HG03439 (cell line): ENCODE measurements at regions not wholly inside any gene's neighbourhood (a gene's known extent, or its start where the extent isn't known, plus 50 kb on each side); places are given as distances from the start of the nearest gene placed in this dataset.

ENCODE experiments used
- ATAC-seq: cut with Tn5 transposase; IDR thresholded peaks from one replicate; pipeline ENCODE4 v1.9.1; 2021; ENCODE audit warnings: mild to moderate bottlenecking, moderate library complexity; ENCODE audit not compliant: unreplicated experiment

DNA sequence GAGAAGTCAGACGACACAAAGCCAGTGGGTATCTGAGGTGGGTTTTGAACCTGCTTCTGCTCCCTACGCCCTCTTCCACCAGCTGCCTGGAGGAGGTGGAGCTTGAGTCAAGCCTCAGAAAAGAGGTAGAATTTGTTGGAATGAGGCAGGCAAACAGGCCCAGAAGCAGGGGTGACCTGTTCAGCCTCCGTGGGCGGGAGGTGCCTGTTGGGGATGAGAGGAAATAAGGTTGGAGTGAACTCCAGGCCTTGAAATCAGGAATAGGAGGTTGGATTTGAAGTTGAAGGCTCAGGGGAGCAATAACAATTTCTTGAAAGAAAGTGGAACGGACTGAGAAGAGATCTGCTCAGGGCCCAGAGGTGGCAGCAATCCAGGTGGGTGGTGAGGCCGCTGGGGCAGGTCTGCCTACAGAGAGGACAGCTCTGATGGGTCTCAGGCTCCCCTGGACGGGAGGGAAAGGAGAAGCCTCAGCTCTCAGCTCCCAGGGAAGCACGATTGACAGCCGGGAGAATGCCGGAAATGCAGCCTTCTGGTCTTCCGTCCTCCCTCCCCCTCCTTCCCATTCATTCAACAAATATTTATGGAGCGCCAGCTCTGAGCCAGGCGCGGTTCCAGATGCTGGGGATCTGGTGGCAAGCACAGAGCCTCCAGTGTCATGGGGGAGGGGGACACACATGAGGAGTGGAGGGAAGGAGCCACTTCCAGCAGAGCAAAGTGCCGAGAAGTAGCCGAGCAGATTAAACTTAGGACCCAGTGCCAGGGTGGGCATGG lies 61.9 kb upstream of the CIBAR2 start:
- ATAC-seq = no peak

DNA sequence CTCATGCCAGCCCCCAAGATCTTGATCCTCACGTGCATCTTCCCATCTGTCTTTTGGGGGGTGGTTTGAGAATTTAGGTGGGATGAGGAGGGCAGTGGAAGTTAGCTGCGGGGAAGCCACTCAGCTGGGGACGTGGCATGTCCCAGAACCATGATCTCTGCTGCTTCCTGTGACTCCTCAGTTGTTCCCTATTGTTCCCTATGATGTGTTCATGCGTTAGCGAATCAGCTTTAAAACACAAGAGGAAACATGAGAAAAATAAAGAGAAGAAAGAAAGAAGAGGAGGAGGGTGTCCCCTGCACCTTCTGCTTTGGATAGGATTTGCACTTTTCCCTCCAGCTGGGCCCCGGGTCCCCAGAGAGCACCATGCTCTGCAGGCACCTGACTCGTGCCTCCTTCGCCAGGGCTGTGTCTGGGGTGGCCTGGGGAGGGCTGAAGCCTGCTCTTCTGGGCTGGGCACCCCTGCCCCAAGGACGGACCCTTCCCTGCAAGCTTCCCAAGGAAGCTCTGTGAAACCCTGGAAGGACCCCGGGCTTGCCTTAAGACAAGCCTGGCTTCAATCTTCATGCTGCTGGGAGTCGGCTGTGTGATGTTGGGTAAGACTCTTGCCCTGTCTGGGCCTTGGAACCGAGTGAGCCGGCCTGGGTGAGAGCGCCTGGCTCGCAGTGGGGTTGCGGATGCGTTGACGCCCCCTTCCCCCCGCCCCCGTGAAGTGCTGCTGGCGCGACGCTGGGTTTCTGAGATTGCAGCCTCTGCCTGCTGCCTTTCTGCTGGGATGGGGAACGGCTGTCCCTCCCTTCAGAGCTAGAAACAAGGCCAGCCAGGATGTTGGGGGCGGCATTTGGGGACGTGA lies 62.8 kb upstream of the CIBAR2 start:
- ATAC-seq = no peak

DNA sequence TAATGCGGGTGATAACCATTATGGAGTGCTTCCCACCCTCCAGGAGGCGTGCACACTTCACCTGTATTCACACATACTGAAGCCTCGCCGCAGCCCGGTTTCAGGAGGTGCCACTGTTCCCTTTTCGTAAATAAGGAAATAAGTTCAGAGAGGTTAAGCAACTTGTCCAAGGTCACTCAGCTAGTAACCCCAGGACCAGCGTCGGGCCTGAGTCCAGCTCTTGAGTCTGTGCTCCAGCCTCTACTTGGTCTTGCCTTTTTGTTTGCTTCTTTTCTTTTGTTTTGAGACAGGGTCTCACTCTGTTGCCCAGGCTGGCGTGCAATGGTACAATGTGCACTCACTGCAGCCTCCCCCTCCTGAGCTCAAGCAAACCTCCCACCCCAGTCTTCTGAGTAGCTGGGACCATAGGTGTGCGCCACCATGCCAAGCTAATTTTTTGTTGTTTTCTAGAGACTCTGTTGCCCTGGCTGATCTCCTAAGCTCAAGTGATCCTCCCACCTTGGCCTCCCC lies 63.5 kb upstream of the CIBAR2 start:
- no peak for ATAC-seq

DNA sequence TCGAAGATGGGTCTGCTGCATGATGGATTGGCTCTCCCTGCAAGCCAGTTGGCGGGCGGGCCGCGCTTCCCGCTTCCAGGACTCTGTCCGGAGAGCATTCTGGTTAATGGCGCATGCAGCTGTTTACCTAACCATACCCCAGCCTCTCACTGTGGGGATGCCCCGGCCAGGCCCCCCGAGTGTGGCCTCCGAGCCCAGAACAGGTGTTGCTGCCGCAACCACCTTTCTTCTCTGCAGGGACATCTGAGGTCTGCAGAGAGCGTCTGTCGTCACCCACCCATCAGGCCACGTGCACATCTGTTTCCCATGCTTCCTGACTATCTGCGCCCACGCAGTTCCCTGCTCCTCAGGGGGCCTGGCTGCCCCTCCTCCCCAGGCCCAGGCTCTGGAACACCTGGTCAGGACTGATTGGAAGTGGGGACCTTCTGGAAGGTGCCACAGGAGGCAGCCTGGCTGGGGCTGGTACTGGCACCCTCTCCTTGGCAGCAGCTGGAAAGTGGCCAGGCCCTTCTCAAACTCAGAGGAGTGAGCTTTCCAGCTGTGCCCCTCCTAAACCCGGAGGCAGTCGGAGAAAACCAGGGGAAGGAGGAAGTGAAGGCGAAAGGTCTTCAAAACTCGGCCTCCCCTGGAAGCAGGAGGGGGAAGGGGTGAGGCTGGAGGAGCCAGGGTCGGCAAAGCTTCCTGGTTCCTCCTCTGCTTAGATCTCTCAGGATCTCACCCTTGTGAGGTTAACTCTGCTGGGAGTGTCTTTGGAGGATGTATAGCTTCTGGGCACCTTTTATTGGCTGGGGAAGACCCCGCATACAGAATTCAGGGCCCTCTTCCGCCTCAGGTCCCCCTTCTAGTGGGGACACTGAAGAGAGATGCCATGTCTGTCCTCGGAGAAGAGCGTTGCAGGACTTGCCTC lies 64.5 kb upstream of the CIBAR2 start:
- no peak for ATAC-seq

DNA sequence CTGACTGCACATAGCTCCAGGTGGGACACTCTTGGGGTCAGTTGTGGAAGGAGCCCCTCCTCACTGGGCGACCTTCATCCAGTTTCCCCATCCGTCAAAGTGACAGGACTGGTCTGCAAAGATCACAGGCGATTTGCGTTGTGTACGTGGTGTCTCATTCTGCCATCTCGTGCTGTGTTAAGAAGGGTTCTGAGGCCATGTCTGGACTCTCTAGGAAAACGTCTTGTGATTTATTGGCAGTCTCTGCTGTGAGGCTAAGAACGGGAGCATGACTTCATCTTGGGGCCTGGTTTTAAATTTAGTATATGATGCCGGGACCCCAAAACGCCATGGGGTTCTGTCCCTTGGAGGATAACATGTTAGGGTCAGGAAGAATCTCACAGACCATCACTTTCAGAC lies 65.2 kb upstream of the CIBAR2 start:
- no peak for ATAC-seq

DNA sequence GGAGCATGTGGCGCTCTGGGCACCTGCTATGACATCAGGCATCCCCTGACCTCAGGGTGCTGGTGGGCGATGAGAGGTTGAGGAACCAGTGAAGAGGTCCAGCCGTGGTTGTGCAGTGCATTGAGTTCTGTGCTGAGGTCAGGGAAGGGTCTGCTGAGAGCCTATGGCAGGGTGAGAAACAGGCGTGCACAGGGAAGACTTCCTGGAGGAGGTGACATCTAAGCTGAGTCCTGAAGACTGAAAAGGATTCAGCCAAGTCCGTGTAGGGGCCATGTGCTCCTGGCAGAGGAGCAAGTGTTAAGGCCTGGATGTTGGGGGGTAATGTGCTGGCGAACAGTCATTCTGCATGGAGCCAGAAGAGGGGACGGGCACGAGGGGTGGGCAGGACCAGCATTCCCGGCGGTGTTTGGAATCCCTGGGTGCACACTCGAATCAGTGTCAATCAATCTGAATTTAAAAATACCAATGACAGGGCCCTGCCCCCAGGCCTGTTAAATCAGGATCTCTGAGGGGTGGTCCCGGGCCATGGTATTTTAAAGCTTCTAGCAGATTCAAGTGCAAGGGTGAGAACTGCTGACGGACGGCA lies 65.8 kb upstream of the CIBAR2 start:
- ATAC-seq = no peak

DNA sequence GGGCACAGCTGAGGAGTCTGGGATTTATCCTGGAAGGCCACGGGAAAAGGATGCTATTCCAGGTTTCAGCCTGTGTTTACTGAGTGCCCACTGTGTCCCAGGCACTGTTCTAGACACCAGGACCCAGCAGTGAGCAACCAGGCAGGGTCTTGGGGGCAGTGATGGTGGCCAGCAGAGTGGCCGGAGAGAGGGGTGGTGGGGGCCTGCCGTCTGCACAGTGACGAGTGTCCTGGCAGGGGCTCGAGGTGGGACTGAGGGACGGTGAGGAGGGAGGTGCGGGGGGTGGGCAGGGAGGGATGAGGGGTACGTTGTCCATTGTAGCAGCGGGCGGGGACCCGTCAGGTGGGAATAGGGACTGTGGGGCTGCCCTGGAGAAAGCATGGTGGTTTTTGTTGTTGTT lies 66.3 kb upstream of the CIBAR2 start:
- ATAC-seq = no peak

DNA sequence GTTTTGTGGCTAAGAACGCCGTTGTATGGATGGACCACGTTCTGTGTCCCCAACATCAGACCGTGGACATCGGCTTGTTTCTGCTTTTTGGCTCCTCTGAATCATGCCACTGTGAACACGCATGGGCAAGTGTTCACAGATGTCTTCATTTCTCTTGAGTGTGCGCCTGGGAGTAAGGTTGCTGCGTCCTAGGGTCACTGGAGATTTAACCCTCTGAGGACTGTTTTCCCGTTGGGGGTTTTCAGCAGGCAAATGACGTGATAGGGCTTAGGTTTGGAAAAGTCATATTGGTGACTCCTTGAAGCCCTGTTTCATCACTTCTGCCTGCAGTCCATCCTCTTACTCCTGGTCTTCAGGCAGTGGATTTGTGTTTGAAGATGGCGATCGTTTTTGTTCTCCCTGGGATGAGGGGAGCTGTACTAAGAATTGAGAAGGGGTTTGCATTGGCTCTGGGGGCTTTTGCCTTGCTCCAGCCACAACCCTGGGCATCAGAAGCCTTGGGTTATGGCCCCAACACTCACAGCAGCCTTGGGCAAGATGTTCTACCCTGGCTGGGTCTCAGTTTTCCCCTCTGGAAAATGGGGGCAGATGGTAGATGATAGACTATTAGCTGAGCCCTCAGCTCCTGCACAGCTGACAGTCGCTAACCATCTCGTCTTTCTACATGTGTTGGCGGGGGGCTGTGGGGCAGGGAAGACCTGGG lies 67.2 kb upstream of the CIBAR2 start:
- ATAC-seq = no peak

DNA sequence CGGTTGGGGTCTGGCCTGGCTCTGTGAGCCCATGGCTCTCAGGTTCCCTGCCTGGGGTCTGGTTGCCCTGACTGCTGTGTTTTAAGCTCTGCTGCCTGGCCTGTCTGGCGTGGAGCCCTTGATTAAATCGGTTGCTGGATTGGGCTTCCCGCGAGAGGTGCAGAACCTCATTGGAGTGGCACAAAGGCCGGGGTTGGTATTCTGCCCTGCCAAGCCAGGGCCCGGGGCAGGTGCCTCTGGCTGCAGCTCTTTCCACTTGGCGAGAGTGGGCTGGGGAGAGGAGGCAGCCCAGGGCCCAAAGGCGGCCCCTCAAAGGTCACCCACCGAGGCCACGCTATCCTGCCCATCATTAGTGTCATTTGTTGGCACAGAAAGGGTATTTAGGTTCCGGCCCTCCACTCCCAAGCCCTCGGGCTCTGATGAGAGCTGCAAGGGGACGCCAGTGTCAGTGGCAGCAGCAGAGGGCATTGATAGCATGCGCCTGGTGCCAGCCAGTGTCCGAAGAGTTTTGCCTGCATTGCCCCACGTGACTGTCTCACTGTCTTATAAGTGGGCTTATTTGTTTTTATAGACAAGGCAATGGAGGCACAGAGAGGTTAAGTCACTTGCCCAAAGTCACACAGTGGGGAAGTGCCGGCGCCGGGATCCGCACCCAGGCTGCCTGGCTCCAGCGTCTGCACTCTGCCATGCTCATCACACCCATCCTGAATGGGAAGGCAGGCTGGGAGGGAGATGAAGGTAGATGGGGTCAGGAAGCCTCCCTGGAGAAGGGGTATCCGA lies 68.0 kb upstream of the CIBAR2 start:
- no peak for ATAC-seq

DNA sequence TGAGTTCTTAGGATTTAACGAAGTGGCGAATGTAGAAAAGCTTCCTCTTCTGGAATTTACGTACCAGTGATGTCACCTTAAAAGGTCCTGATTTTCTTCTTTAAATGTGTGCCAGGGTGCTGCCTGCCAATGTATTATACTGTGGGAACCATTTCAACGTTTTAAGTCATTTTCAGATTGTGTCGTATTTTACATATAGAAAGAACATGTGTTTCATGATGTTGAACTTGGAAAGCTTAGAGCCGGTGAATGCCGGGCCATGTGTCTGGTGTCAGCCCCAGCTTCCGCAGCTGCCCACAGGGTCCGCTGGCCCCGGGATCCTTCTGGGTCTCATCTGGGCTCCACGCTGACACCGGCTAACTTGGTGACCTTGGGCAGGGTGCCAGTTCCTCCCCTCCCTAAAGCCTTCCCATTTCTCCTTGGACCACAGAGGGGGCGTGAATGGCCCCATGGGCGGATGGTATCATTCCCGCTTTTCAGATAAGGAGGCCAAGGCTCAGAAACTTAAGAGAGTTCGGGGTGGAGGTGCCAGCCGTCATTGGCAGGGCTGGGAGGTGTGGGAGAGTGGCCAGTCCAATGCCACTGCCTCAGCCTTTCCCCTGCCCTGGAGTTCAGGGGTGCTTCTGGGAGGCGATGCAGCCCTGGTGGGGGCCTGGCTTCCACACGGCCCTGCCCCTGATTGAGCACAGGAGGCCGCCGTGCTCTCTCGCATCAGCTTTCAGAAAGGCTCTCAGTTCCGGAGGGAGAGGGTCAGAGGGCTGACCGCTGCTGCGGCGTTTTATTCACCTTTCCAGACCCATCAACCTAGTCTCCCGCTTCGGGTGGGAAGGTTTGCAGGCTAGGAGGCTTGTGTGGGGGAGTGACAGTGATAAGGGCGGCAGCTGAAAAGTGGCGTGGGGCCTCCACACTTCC lies 68.8 kb upstream of the CIBAR2 start:
- no peak for ATAC-seq

DNA sequence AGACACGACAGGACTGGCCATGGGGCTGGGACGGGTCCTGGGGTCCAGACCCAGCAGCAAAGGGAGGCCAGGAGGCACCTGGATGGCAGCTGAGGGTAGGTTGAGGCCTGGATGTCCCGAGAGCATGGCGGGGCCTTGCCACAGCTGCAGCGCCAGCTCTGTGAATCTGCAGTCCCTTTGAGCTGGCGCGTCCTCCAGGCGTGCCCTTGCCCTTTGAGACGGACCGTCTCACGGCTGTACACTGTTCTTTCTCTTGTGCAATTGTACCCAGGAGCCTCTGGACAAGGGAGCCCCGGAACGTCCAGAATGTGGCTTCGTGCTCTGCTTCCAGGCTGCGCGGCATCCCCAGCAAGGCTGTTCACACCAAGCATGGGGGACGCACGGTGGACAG lies 69.5 kb upstream of the CIBAR2 start:
- ATAC-seq = no peak

DNA sequence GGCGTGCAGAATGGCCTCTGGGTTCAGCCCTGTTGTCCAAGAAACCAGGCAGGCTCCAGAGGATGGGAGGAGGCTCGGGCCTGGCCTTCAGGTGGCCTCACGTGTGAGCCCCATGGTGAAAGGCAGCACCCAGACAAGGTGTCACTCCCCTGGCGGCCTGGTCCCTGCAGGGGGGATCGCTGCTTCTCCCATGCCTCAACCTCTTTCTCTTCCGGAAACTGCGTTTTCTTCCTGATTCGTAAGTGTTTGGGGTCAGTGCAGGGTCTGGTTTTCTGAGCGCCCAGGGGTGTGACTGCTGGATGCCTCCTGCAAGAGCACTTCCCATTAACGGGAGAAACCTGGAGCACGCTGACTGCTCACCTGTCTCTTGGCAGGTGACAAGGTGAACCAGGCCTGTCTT lies 70.0 kb upstream of the CIBAR2 start:
- no peak for ATAC-seq

DNA sequence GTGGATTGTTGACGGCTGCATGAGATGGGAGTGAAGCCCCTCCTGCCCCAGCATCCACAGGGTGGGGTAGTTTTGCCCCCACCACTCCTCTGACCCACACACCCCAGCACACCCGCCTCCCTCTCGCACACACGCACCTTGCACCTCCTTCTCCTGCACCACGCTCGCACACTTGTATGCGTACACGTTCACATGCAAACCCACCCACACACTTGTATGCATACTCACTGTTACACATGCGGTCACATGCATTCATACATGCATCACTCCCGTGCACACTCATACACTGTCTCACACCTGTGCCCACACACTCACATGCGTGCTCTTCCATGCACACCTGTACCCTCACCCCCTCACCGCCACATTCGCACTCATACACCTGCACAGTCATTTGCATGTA lies 70.5 kb upstream of the CIBAR2 start:
- ATAC-seq = no peak

DNA sequence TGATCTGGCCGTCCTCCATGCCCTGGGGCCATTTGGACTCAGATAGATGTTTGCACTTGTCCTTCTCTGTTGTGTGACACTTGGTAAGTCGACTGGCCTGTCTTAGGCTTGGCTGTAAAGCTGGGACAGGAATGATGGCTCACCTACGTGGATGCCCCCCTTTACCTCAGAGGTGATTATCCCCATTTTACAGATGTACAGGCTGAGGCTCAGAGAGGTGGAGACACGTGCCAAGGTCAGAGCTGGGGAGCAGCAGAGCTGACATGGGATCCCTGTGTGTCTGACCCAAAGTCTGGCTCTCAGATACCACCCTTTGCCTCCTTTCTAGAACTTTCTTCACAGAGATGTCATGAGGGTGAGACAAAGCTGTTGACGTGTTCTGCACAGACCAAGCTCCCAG lies 71.3 kb upstream of the CIBAR2 start:
- no peak for ATAC-seq

DNA sequence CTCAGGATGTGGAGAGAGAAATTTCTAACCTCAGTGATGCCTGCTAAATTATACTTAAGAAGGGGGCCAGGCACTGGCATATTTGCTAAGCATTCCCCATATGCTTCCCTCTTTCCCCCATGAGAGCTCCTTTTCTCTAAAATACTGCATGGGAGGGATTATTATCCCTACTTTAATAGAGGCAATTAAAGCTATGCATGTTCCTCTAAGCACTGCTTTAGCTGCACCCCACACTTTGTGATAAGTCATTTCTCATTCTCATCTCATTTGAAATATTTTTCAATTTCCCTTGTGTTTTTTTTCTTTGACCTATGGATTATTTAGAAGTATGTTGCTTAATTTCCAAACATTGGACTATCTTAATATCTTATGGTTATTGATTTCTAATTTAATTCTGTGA lies 72.1 kb upstream of the CIBAR2 start:
- ATAC-seq = no peak

DNA sequence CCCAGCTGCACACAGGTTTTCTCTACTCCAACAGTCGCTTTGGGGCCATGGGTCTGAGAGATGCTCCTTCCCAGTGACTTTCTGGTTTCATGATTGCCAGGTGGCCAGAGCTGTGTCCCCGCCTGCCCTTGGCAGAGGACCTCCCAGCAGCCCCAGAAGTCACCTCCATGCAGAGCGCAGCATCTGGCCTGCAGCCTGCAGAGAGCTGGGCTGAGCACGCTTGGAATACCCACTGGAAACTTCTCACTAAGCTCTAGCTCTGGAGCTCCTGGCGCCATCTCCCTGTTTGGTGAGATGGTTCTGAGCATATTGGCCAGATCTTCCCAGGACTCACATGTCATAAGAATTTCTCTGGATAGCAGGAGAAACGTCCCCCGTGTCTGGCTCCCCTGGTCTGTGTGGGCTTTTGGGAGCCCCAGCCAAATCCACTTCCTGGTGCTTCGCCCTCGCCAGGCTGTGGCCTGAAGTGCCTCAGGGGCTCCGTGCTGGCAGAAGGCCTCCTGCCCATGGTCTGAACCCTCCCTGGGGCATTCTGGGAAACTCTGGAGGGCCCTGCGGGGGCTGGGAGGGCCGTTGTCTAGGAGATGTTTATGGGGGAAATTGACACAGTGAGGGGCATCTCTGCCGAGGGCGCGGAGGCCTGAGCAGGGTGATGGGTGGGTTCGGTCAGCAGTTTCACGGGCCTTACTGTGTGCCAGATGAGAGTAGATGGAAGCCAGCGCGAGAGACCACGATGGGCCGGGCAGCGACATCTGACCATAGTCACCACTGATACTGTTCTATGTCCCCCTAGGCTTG lies 73.2 kb upstream of the CIBAR2 start:
- ATAC-seq = no peak

DNA sequence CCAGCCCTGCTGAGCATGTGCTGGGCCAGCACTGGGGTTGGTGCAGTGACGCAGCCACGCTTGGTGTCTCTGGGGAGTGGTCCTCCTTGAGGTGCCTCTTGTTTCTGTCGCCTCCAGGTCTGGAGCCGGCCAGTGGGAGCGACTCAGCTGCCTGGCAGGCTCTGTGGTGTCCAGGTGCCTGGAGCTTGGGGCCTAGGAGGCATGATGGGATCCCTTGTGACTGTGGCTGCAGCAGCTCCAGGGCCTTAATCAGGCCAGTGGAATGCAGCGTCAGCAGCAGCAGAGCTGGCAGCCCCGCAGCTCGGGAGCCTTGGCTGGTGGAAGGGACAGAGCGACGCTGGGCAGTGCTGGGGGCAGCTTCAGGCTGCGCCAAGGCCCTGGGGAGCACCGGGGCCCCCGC lies 74.7 kb upstream of the CIBAR2 start:
- ATAC-seq = no peak

DNA sequence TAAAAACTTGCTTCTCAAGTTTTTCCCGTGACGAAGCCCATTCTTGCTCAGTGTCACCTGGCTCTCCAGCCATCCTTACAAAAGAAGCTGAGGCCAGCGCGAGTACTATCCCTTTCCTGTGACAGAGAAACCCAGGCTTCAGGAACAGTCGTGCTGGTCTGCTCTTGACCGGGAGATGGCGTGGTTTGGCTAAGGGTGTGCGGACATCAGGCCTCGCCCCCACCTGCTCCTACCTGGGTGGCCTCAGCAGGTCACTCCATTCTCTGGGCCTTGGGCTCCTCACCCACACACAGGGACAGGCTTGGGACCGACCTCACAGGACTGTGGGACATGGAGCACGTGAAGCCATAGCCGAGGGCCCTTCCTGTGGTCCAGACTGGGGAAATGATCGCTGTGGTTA lies 75.2 kb upstream of the CIBAR2 start:
- no peak for ATAC-seq
